SU-DHL-6 (cell line): ENCODE measurements at regions not wholly inside any gene's neighbourhood (a gene's known extent, or its start where the extent isn't known, plus 50 kb on each side); places are given as distances from the start of the nearest gene placed in this dataset.

Experiments used
- H2AFZ ChIP-seq: fragments of 200-600 bp; sonication (generic); 2 replicates; pipeline ENCODE4 v1.6.1; 2014; ENCODE audit warnings: low read depth, mild to moderate bottlenecking, moderate library complexity, mixed read lengths, antibody characterized with exemption, low read length; ENCODE audit not compliant: severe bottlenecking
- H3F3A ChIP-seq: fragments of 200-600 bp; shearing (Covaris generic); 2 replicates; pipeline ENCODE4 v1.6.0; 2016; ENCODE audit warnings: antibody characterized with exemption, mild to moderate bottlenecking; ENCODE audit not compliant: insufficient read depth
- H3K27ac ChIP-seq: fragments of 200-600 bp; sonication (generic); 2 replicates; pipeline ENCODE4 v1.5.1; 2016; ENCODE audit warnings: low read depth, mild to moderate bottlenecking, low read length, moderate library complexity, mixed read lengths
- H3K27me3 ChIP-seq: fragments of 200-600 bp; sonication (generic), shearing (Covaris generic); 2 replicates; pipeline ENCODE4 v1.6.0; 2014; ENCODE audit warnings: mild to moderate bottlenecking, low read length
- H3K36me3 ChIP-seq: fragments of 200-600 bp; sonication (generic); 2 replicates; pipeline ENCODE4 v1.6.1; 2014; ENCODE audit warnings: mild to moderate bottlenecking, low read length, mixed read lengths
- H3K4me2 ChIP-seq: fragments of 300-600, 200-600 bp; shearing (Covaris generic), sonication (generic); 2 replicates; pipeline ENCODE4 v1.6.0; 2014; ENCODE audit warnings: low read length, low read depth, mild to moderate bottlenecking; ENCODE audit not compliant: poor library complexity, severe bottlenecking
- H3K4me3 ChIP-seq: fragments of 200-600 bp; sonication (generic); 2 replicates; pipeline ENCODE4 v1.5.1; 2014; ENCODE audit warnings: antibody characterized with exemption, low read length, mild to moderate bottlenecking, mixed read lengths; ENCODE audit not compliant: insufficient read depth, poor library complexity, severe bottlenecking
- H3K79me2 ChIP-seq: fragments of 200-600 bp; sonication (generic); 2 replicates; pipeline ENCODE4 v1.6.1; 2014; ENCODE audit warnings: mild to moderate bottlenecking, low read length, moderate library complexity; ENCODE audit not compliant: insufficient read depth
- H3K9ac ChIP-seq: fragments of 200-600 bp; sonication (generic); 2 replicates; pipeline ENCODE4 v1.7.0; 2014; ENCODE audit warnings: mild to moderate bottlenecking, low read length
- H3K9me2 ChIP-seq: fragments of 200-600 bp; sonication (generic); replicated peaks from 2 replicates; pipeline ENCODE4 v1.6.1; 2014; ENCODE audit warnings: low read length; ENCODE audit not compliant: insufficient read depth
- H3K9me3 ChIP-seq: fragments of 200-600 bp; sonication (generic); 2 replicates; pipeline ENCODE4 v1.6.1; 2014; ENCODE audit warnings: low read length, mixed read lengths; ENCODE audit not compliant: insufficient read depth
- H4K20me1 ChIP-seq: fragments of 200-600 bp; sonication (generic); 2 replicates; pipeline ENCODE4 v1.6.1; 2014; ENCODE audit warnings: low read depth, mild to moderate bottlenecking, antibody characterized with exemption, low read length, moderate library complexity, mixed read lengths
- EZH2phosphoT487 ChIP-seq: fragments of 200-600 bp; sonication (generic), shearing (Covaris generic); conservative IDR thresholded peaks from 2 replicates; pipeline ENCODE4 v1.6.1; 2018; ENCODE audit warnings: mild to moderate bottlenecking, antibody characterized with exemption, low read length, moderate library complexity, mixed read lengths
- TF ChIP-seq, protein P1 (sequence below): fragments of 200-600 bp; sonication (generic); IDR thresholded peaks from one replicate; pipeline ENCODE4 v1.5.1; 2017; ENCODE audit warnings: antibody characterized with exemption, mild to moderate bottlenecking, low read length, moderate library complexity; ENCODE audit not compliant: insufficient read depth, poor library complexity, severe bottlenecking

DNA sequence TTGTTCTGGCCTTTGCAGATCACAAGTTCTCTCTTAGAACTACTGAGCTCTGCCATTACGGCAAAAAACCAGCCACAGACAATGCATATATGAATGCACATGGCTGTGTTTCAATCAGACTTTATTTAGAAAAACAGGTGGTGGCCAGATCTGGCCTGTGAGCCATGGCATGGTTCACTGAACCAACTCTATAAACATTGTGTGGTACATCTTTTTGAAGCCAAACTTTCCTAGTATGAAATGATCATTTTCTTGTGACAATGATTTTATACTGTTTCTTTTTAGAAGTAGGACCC is 65.9 kb upstream of the AMZ2 start:
- Histone ChIP-seq H4K20me1 (no peaks in the 10 kb centered on the region), H3K27ac (peak overlapping the region; percentile 95), H3K9ac (peak overlapping the region; percentile 84), H3K4me3 (peak overlapping the region; percentile 92), H3F3A (peaks cover 48% of the 10 kb centered on the region), H3K36me3 (peaks cover 11% of the 10 kb centered on the region), H3K4me2 (peak overlapping the region; percentile 89), H2AFZ (no peak overlapping the region), H3K79me2 (peaks cover 53% of the 10 kb centered on the region), H3K9me3 (peaks cover 4% of the 10 kb centered on the region; the same call in 1 of the 2 replicates), H3K9me2 (no peaks in the 10 kb centered on the region), H3K27me3 (no peaks in the 10 kb centered on the region)
- TF ChIP-seq EZH2phosphoT487 = no peak
- TF ChIP-seq, protein P1, sequence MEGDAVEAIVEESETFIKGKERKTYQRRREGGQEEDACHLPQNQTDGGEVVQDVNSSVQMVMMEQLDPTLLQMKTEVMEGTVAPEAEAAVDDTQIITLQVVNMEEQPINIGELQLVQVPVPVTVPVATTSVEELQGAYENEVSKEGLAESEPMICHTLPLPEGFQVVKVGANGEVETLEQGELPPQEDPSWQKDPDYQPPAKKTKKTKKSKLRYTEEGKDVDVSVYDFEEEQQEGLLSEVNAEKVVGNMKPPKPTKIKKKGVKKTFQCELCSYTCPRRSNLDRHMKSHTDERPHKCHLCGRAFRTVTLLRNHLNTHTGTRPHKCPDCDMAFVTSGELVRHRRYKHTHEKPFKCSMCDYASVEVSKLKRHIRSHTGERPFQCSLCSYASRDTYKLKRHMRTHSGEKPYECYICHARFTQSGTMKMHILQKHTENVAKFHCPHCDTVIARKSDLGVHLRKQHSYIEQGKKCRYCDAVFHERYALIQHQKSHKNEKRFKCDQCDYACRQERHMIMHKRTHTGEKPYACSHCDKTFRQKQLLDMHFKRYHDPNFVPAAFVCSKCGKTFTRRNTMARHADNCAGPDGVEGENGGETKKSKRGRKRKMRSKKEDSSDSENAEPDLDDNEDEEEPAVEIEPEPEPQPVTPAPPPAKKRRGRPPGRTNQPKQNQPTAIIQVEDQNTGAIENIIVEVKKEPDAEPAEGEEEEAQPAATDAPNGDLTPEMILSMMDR = no peak

DNA sequence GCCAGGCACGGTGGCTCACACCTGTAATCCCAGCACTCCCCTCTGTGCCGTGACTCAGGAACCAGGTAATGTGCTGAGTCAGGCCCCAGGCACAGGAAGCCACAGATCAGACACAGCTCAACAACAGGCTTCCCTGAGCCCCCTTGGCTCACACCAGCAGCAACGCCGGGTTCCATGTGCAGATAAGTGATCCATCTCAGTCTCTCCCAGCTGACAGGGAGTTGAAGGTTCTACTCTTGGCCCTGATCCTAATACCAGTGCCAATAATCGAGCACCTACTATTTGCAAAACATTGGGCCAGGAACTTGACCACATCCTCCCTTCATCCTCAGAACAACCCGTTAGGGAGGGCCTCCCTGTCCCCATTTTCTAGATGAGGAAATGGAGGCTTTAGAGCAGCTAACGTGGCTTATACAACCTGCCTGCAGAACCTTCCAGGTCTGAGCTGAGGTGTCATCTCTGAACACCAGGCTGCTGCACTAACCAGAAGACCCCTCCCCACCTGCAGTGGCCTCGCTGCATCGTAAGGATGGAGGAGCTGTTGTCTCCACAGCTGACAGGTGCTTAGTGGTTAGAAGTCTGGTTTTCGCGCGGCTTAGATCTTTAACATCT is 64.8 kb upstream of the AMZ2 start:
- H3K27me3 ChIP-seq = no peaks in the 10 kb centered on the region
- H4K20me1 ChIP-seq = 0 out of 2 replicates have a peak, but pooled peaks cover 3% of the 10 kb centered on the region
- peaks cover 64% of the 10 kb centered on the region for H3K79me2 ChIP-seq
- H3K27ac ChIP-seq = peak overlapping the region; percentile 95
- H3K4me2 ChIP-seq = peak overlapping the region; percentile 89
- H3F3A ChIP-seq = peaks cover 54% of the 10 kb centered on the region
- H3K4me3 ChIP-seq = peak overlapping the region; percentile 57
- H3K9me3 ChIP-seq = peaks cover 4% of the 10 kb centered on the region; the same call in 1 of the 2 replicates
- no peaks in the 10 kb centered on the region for H3K9me2 ChIP-seq
- H2AFZ ChIP-seq = no peak overlapping the region
- TF ChIP-seq EZH2phosphoT487 = no peak
- TF ChIP-seq, protein P1 = no peak
- H3K9ac ChIP-seq = peak overlapping the region; percentile 84
- H3K36me3 ChIP-seq = peaks cover 19% of the 10 kb centered on the region

DNA sequence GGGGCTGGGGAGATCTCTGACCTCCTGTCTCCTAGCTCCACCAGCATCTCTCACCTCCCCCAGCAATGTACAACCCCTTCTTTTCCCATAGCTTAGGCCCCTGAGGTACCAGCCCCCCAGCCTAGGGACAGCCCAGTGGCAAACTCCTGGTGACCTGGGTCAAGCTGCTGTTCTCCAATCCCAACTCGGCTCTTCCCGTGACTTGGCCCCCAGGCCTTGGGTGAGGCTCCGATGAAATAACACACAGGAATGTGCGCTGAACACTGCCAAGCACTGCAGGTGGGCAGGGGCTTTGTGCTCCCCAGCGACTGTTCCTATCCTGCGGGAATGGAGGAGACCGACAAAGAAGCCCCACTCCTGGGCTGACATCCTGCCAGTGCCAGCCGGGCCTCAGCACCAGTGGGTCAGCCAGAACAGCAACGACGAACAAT is 63.7 kb upstream of the AMZ2 start:
- peaks cover 21% of the 10 kb centered on the region for H3K36me3 ChIP-seq
- H3K9me2 ChIP-seq = no peaks in the 10 kb centered on the region
- peaks cover 58% of the 10 kb centered on the region for H3F3A ChIP-seq
- peak overlapping the region; percentile 89 for H3K4me2 ChIP-seq
- H3K9me3 ChIP-seq = peaks cover 4% of the 10 kb centered on the region; the same call in 1 of the 2 replicates
- peak overlapping the region; percentile 84 for H3K9ac ChIP-seq
- peaks cover 64% of the 10 kb centered on the region for H3K79me2 ChIP-seq
- peak overlapping the region; percentile 57 for H3K4me3 ChIP-seq
- peak overlapping the region; percentile 95 for H3K27ac ChIP-seq
- H3K27me3 ChIP-seq = no peaks in the 10 kb centered on the region
- H4K20me1 ChIP-seq = 0 out of 2 replicates have a peak, but pooled peaks cover 3% of the 10 kb centered on the region
- TF ChIP-seq, protein P1 = no peak
- TF ChIP-seq EZH2phosphoT487 = no peak
- no peak overlapping the region for H2AFZ ChIP-seq
